ENCODE measurements at regions not wholly inside any gene's neighbourhood (a gene's known extent, or its start where the extent isn't known, plus 50 kb on each side); places are given as distances from the start of the nearest gene placed in this dataset.
A peak's percentile ranks its signal among the peaks of the same experiment; 100 is the strongest.
"Not testable (repeated sequence)": the region's sequence is repeated elsewhere in the genome, so short reads cannot be mapped to it uniquely, and the experiment has no call there.

- no peak for DNase-seq (ENCODE audit: low spot score)
These were observed 473.6 kb upstream of the ZP4 start for GRCh38 chr1:238364214-238364892.

- no peak for DNase-seq (ENCODE audit: low spot score)
These were observed 469.8 kb upstream of the ZP4 start for GRCh38 chr1:238360474-238360873.

- DNase-seq (ENCODE audit: low spot score), result no peak
These were observed 459.7 kb upstream of the ZP4 start for GRCh38 chr1:238350471-238350870.

- no peak for DNase-seq (ENCODE audit: low spot score)
These were observed 455.6 kb upstream of the ZP4 start for GRCh38 chr1:238346340-238346739.

GRCh38 chr1:238345837-238346236 lies 455.1 kb upstream of the ZP4 start:
- DNase-seq (ENCODE audit: low spot score), result no peak

- no peak for DNase-seq (ENCODE audit: low spot score)
These were observed 453.1 kb upstream of the ZP4 start for GRCh38 chr1:238343852-238344251.

GRCh38 chr1:238341395-238341794 lies 450.7 kb upstream of the ZP4 start:
- no peak for DNase-seq (ENCODE audit: low spot score)

- no peak for DNase-seq (ENCODE audit: low spot score)
These were observed 450.3 kb upstream of the ZP4 start for GRCh38 chr1:238340989-238341388.

- no peak for DNase-seq (ENCODE audit: low spot score)
These were observed 445.8 kb upstream of the ZP4 start for GRCh38 chr1:238336531-238336930.

- DNase-seq (ENCODE audit: low spot score), result no peak
These were observed 443.4 kb upstream of the ZP4 start for GRCh38 chr1:238334170-238334569.

- DNase-seq (ENCODE audit: low spot score), result no peak
These were observed 440.8 kb upstream of the ZP4 start for GRCh38 chr1:238331557-238331956.

- peak; percentile 46 for DNase-seq (ENCODE audit: low spot score)
These were observed 438.9 kb upstream of the ZP4 start for GRCh38 chr1:238329671-238330070.

- not testable (repeated sequence) for DNase-seq (ENCODE audit: low spot score)
These were observed 436.3 kb upstream of the ZP4 start for GRCh38 chr1:238327033-238327432.

GRCh38 chr1:238326479-238326878 lies 435.8 kb upstream of the ZP4 start:
- not testable (repeated sequence) for DNase-seq (ENCODE audit: low spot score)

GRCh38 chr1:238324211-238324864 lies 433.6 kb upstream of the ZP4 start:
- DNase-seq (ENCODE audit: low spot score), result no peak

GRCh38 chr1:238323490-238323889 lies 432.8 kb upstream of the ZP4 start:
- no peak for DNase-seq (ENCODE audit: low spot score)

- no peak for DNase-seq (ENCODE audit: low spot score)
These were observed 429.2 kb upstream of the ZP4 start for GRCh38 chr1:238319957-238320356.

GRCh38 chr1:238318294-238319110 lies 427.8 kb upstream of the ZP4 start:
- no peak for DNase-seq (ENCODE audit: low spot score)

GRCh38 chr1:238312969-238313368 lies 422.2 kb upstream of the ZP4 start:
- no peak for DNase-seq (ENCODE audit: low spot score)

GRCh38 chr1:238306411-238306810 lies 415.7 kb upstream of the ZP4 start:
- DNase-seq (ENCODE audit: low spot score), result no peak

- DNase-seq (ENCODE audit: low spot score), result no peak
These were observed 411.9 kb upstream of the ZP4 start for GRCh38 chr1:238302646-238303045.

- no peak for DNase-seq (ENCODE audit: low spot score)
These were observed 405.6 kb upstream of the ZP4 start for GRCh38 chr1:238296371-238296770.

- DNase-seq (ENCODE audit: low spot score), result no peak
These were observed 402.4 kb upstream of the ZP4 start for GRCh38 chr1:238293075-238293474.

All from putamen (tissue), 1 donor.